Large intestine (tissue), 3 donors: ENCODE measurements at regions not wholly inside any gene's neighbourhood (a gene's known extent, or its start where the extent isn't known, plus 50 kb on each side); places are given as distances from the start of the nearest gene placed in this dataset.

ENCODE experiments used
- DNase-seq, 2 donors: peaks; one replicate each; pipeline versions ENCODE4 v3.0.0 to v3.0.0-alpha.2; 2013
- H3K27ac ChIP-seq: one replicate; pipeline ENCODE4 v1.5.1; 2013; ENCODE audit warnings: low read length
- H3K27me3 ChIP-seq: 2 replicates; pipeline ENCODE4 v1.6.1; 2013; ENCODE audit warnings: low read length; ENCODE audit not compliant: control insufficient read depth, insufficient read depth
- H3K36me3 ChIP-seq: 2 replicates; pipeline ENCODE4 v1.6.1; 2013; ENCODE audit warnings: low read length; ENCODE audit not compliant: control insufficient read depth, insufficient read depth
- H3K4me1 ChIP-seq: one replicate; pipeline ENCODE4 v1.6.1; 2013; ENCODE audit warnings: low read length; ENCODE audit not compliant: control insufficient read depth, insufficient read depth
- H3K4me3 ChIP-seq: one replicate; pipeline ENCODE4 v1.5.1; 2013; ENCODE audit warnings: low read length
- H3K9me3 ChIP-seq: one replicate; pipeline ENCODE4 v1.6.1; 2013; ENCODE audit warnings: mild to moderate bottlenecking, low read depth, low read length, moderate library complexity; ENCODE audit not compliant: control insufficient read depth
- WGBS: methylation state at CpG from one replicate; pipeline ENCODE4 v1.1.5; 2013; ENCODE audit warnings: low lambda C conversion rate; ENCODE audit not compliant: insufficient coverage; 5-methylcytosine and 5-hydroxymethylcytosine counted together

DNA sequence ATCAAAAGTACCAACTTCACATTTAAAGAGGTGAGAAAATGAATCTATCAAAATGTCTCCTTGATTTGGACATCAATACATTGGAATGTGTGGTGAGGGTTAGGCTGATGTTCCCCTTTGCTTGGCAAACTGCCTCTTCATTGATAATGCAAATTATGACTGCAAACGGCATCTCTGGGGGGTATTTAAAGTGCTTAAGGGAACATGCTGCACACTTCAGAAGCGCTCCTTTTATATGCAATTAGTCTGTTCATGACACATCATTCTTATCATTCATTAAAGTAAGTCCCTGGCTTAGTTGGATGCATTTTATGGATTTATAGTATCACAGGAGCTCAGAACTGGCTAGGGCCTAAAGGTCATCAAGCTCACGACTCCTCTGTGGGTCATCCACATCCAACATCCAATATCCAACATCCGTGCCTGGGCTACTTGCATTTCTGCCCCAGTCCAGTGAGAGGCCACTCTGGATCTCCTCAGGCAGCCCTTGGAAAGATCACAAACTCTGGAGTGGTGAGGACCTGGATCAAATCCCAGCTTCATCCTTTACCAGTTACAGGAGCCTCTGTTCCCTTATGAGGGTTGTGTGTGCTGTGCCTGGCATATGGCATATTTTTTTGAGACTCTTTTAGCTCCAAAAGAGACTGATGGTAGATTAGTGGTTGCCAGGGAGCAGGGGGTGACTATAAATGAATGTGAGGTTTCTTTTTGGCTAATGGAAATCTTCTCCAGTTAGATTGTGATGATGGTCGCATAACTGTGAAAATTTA is 136.8 kb upstream of the FOXB1 start:
- Histone ChIP-seq H3K36me3 (no peaks in the 10 kb centered on the region), H3K4me1 (no peaks in the 10 kb centered on the region), H3K9me3 (no peaks in the 10 kb centered on the region), H3K27ac (no peak overlapping the region), H3K27me3 (peaks cover 4% of the 10 kb centered on the region), H3K4me3 (no peak overlapping the region)
- DNase-seq: no peak
- 100% methylated on average over 1 of the region's 5 CpGs for WGBS

DNA sequence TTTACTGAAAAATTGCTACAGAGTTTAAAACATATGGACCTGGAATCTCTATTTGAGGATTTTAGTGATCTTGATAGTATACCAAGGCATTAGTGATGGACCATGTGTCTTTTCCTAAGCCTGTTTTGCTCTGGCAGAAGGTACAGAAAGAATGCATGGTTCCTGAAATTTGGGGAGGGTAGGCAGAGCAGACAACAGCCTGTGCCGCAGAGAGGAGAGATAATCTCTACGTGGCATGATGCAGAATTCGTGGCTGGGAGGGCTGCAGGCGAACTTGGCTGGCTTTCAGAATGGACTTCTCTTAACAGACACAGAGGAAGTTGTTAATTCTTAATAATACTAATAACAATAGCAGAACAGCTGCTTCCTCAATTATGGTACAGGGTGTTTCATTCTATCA is 137.5 kb upstream of the FOXB1 start:
- no peak overlapping the region for H3K4me3 ChIP-seq
- no peaks in the 10 kb centered on the region for H3K9me3 ChIP-seq
- no peaks in the 10 kb centered on the region for H3K4me1 ChIP-seq
- no peak for DNase-seq
- no peaks in the 10 kb centered on the region for H3K36me3 ChIP-seq
- H3K27ac ChIP-seq: no peak overlapping the region
- WGBS: no CpG with 5 or more reads among the region's 4 CpGs
- H3K27me3 ChIP-seq: peaks cover 4% of the 10 kb centered on the region

DNA sequence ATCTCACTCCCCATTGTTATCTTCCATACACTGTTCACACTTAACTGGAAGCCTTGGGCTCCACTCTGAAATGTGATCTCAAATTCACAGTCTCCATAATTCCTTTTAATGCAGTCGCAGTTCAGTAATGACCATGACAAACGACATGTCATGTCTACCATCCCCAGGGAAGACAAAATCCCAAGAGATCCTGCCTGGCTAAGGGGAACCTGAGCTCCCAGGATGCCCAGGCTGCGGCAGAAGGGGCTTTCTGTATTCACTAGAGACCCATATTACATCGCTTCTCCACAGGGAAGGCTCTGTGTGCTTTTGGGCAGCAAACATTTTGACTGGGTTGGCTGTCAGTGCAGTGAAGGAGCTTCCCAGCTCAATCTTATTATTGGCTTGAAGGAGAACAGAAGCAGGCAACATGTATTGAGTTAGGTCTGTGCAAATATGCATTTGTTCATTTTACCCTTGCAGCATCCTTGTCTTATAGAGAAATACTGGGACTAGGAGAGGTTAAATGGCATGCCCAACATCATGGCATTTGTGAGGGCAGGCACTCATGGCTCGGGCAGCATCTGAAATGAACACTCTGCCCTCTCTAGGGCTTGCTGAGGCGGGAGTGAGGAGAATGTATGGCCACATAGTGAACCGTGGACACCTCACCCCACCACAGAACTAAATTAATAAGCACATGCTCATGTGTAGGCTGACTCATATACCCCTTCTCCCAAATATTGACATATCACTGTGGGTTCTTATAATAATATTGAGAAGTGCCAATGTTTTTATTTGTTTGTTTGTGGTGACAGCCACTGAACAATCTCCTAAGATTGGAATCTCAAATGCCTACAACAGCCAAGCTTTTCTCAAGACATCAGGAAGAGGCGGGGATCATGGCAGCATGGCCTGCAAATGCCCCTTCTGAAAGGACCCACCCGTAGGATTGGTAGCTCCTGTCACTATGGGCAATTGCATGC is 141.6 kb upstream of the FOXB1 start:
- Histone ChIP-seq H3K27me3 (peaks cover 4% of the 10 kb centered on the region), H3K4me1 (no peaks in the 10 kb centered on the region), H3K4me3 (no peak overlapping the region), H3K27ac (no peak overlapping the region), H3K36me3 (no peaks in the 10 kb centered on the region), H3K9me3 (no peaks in the 10 kb centered on the region)
- no CpG with 5 or more reads among the region's 9 CpGs for WGBS
- no peak for DNase-seq

DNA sequence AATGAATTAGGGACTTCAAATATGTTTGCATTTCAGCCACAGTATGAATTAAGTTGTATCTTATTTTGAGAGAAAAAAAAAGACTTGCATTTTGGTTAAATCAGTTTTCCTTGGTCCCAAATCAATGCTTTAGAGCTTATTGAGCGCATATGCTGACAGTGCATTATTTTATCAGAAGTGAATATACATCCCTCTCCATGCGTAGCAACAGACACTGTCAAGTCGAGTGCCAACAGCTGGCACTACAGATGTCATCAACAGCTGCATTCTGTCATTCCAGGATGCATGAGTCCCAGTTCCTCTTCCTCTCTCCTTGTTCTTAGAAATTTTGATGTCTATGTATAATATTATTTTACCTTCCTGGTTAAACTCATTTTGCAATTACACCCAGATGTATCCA is 156.1 kb upstream of the FOXB1 start:
- H3K27ac ChIP-seq: no peak overlapping the region
- WGBS: 60% methylated on average over 1 of the region's 3 CpGs
- H3K9me3 ChIP-seq: no peaks in the 10 kb centered on the region
- H3K36me3 ChIP-seq: no peaks in the 10 kb centered on the region
- no peaks in the 10 kb centered on the region for H3K27me3 ChIP-seq
- no peaks in the 10 kb centered on the region for H3K4me1 ChIP-seq
- no peak for DNase-seq
- no peak overlapping the region for H3K4me3 ChIP-seq

DNA sequence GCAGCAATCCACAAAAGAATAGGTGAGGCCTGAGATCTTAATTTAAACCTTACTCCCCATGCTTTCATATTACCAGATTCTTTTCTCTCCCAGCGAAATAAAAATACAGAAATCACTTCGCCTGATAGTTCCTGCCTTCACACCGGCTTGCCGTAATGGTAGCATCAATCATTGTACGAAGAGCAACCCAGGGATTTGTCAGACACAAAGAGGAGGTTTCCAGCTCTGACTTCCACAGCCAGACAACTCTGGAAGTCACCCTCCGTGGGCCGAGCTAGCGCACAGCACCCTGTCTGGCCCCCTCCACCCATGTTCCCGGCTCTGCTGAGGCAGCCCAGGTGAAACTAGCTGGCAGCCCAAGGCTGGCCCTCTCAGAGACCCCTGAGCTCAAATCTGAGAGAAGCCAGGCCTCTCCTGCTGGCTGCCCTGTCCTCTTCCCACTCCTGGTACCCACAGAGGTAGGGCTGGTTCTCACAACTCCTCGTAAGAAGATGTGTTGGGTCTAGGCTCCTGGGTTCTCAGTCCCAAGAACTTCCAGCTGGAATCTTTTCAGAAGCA is 156.9 kb upstream of the BNIP2 start:
- Histone ChIP-seq H3K4me3 (no peak overlapping the region), H3K27ac (no peak overlapping the region), H3K9me3 (no peaks in the 10 kb centered on the region), H3K27me3 (no peaks in the 10 kb centered on the region), H3K4me1 (no peaks in the 10 kb centered on the region), H3K36me3 (no peaks in the 10 kb centered on the region)
- WGBS: 100% methylated on average over 1 of the region's 10 CpGs
- no peak for DNase-seq

DNA sequence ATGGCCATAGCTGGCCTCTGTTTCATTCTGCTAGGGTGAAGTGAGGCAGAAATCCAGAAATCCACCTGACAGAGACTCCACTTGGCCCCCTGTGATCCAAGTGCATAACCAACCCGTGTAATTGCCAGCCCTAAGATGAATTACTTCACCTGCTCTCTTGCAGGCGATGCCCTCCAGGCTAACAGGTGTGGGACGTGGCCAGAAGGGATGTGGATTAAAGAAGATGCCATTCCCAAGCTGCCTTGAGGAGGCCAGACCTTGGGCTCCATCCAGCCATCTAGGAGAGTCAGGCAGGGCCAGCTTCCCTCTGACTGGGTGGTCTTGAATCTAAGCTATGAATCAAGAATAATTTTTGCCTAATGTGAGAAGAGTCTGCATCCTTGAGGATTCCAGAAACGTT is 154.5 kb upstream of the BNIP2 start:
- WGBS: 83% methylated on average over 1 of the region's 4 CpGs
- H3K36me3 ChIP-seq: no peaks in the 10 kb centered on the region
- H3K4me3 ChIP-seq: no peak overlapping the region
- peaks cover 6% of the 10 kb centered on the region for H3K27me3 ChIP-seq
- H3K27ac ChIP-seq: no peak overlapping the region
- H3K9me3 ChIP-seq: no peaks in the 10 kb centered on the region
- no peak for DNase-seq
- no peaks in the 10 kb centered on the region for H3K4me1 ChIP-seq

DNA sequence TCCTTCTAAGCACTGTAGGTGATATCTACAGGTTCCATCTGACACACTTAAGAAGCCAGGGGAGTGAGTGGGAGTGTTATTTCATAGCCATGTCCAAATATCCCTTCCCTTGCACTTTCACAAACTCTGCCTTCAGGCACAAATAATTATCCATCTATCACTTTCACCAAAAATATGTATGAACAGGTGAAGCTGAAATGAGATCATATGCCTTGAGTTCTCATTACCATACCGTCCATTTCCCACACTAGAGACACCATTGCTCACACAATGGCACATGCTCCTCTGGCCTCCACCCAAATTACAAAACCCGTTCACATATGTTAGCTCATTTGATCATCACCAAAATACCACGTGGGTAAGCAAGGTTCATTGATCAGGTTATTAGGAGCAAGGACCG is 151.9 kb upstream of the BNIP2 start:
- no peak overlapping the region for H3K27ac ChIP-seq
- no peaks in the 10 kb centered on the region for H3K36me3 ChIP-seq
- 100% methylated on average over 1 of the region's 4 CpGs for WGBS
- H3K4me1 ChIP-seq: no peaks in the 10 kb centered on the region
- H3K4me3 ChIP-seq: no peak overlapping the region
- H3K27me3 ChIP-seq: peaks cover 10% of the 10 kb centered on the region
- DNase-seq: no peak
- H3K9me3 ChIP-seq: no peaks in the 10 kb centered on the region

DNA sequence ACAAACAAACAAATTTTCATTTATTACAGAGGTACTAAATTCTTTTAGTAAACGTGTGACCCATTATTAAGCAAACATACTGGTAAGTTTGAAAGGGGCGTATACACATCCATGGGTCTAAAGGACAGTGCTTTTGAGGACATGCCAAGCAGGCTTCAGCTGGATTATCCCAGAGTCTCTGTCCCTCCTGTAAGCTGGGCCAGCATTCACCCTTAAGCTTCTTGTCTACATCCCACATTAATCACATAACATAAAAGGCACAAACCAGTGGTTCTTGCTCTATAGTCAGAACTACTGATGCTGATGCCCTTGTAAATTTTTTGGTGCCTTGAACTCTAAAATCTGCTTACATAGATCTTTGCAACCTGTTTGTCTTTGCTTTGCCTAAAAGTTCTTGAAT is 150.8 kb upstream of the BNIP2 start:
- no peak overlapping the region for H3K4me3 ChIP-seq
- H3K27me3 ChIP-seq: peaks cover 10% of the 10 kb centered on the region
- no CpG with 5 or more reads among the region's 2 CpGs for WGBS
- H3K27ac ChIP-seq: no peak overlapping the region
- no peaks in the 10 kb centered on the region for H3K4me1 ChIP-seq
- no peaks in the 10 kb centered on the region for H3K9me3 ChIP-seq
- H3K36me3 ChIP-seq: no peaks in the 10 kb centered on the region
- no peak for DNase-seq

DNA sequence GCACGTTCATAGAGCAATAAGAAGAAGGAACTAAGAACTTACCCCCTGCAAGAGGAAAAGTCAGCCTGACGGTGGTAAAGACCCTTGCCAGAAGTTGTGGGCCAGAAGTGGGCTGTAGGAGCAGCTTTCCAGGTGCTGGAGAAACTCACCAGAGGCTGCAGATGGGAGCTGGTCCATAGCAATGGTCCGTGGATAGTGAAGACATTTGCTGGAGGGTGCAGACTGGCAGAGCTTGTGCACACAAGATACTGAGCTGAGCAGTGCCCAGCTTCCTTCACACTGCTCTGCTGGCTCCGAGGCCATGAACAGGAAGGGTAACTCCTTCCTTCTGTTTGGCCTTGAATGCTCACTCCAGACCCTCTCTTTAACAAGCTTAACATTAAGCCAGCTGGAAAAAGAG is 149.8 kb upstream of the BNIP2 start:
- 86% methylated on average over 1 of the region's 4 CpGs for WGBS
- Histone ChIP-seq H3K4me3 (no peak overlapping the region), H3K36me3 (no peaks in the 10 kb centered on the region), H3K9me3 (no peaks in the 10 kb centered on the region), H3K27ac (no peak overlapping the region), H3K4me1 (no peaks in the 10 kb centered on the region), H3K27me3 (peaks cover 11% of the 10 kb centered on the region)
- DNase-seq: no peak

DNA sequence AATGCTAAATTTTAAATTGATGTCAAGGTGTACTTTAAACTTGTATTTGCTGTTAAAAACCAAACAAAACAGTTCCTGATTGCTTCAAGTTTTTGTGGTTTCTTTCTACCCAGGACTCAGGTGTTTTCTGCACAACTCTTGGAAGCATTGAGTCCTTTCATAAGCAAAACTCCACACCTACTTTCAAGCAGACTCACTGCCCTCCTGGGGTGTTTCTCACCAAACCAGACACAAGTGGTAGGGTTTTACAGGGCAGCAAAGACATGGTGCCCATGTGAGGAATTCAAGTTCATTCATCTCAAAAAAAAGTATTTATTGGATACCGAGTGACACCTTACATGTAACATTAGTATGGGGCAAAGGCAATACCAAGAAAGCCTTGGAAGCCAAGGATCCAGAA is 146.7 kb upstream of the BNIP2 start:
- no peaks in the 10 kb centered on the region for H3K36me3 ChIP-seq
- no peaks in the 10 kb centered on the region for H3K4me1 ChIP-seq
- DNase-seq: no peak
- H3K9me3 ChIP-seq: no peaks in the 10 kb centered on the region
- peaks cover 12% of the 10 kb centered on the region for H3K27me3 ChIP-seq
- no CpG with 5 or more reads among the region's 1 CpG for WGBS
- no peak overlapping the region for H3K4me3 ChIP-seq
- no peak overlapping the region for H3K27ac ChIP-seq
